Gastrocnemius medialis (tissue), 4 donors: ENCODE measurements at regions not wholly inside any gene's neighbourhood (a gene's known extent, or its start where the extent isn't known, plus 50 kb on each side); places are given as distances from the start of the nearest gene placed in this dataset.

Source experiments
- ATAC-seq, 2 donors: fragments of 150-250 bp; one replicate each; pipeline ENCODE4 v1.9.1; 2016
- DNase-seq, 2 donors: peaks; one replicate each; pipeline ENCODE4 v3.0.0-alpha.2; 2019
- H3K27ac ChIP-seq, 4 donors: fragments of 200-600 bp; sonication (generic); 1 replicate in 1 of 4; 2 replicates in 3 of 4; pipeline ENCODE4 v1.5.1; 2016 to 2018; ENCODE audit warnings: mild to moderate bottlenecking in 2 of 4, moderate library complexity in 1 of 4
- H3K27me3 ChIP-seq, 3 donors: fragments of 200-600 bp; sonication (generic) in 2 of 3; 1 replicate in 1 of 3; 2 replicates in 2 of 3; pipeline versions ENCODE4 v1.5.1 to v1.6.0; 2016 to 2019; ENCODE audit warnings: mild to moderate bottlenecking in 1 of 3, moderate library complexity in 1 of 3
- H3K36me3 ChIP-seq, 2 donors: fragments of 200-600 bp; sonication (generic) in 1 of 2; one replicate each; pipeline ENCODE4 v1.5.1; 2017 to 2018
- H3K4me1 ChIP-seq, 2 donors: fragments of 200-600 bp; sonication (generic) in 1 of 2; one replicate each; pipeline ENCODE4 v1.5.1; 2016 to 2017; ENCODE audit warnings: mild to moderate bottlenecking in 2 of 2
- H3K4me3 ChIP-seq, 4 donors: fragments of 200-600 bp; sonication (generic) in 3 of 4; 1 replicate in 1 of 4; 2 replicates in 3 of 4; pipeline ENCODE4 v1.5.1; 2016 to 2019; ENCODE audit warnings: mild to moderate bottlenecking in 2 of 4
- H3K9me3 ChIP-seq, 3 donors: fragments of 200-600 bp; sonication (generic) in 2 of 3; 1 replicate in 1 of 3; 2 replicates in 2 of 3; pipeline ENCODE4 v1.5.1; 2016 to 2019
- CTCF ChIP-seq, 5 experiments: fragments of 450-650 bp in 3 of 5; fragments of 200-600 bp in 2 of 5; sonication (generic) in 2 of 5; IDR thresholded peaks in 4 of 5; conservative IDR thresholded peaks in 1 of 5; 1 replicate in 4 of 5; 2 replicates in 1 of 5; pipeline ENCODE4 v1.5.1; 2016 to 2019; ENCODE audit warnings: antibody characterized with exemption in 5 of 5, mild to moderate bottlenecking in 3 of 5, moderate library complexity in 3 of 5
- POLR2A ChIP-seq, 2 donors: fragments of 450-650 bp; IDR thresholded peaks; one replicate each; pipeline ENCODE4 v1.6.1; 2017; ENCODE audit warnings: antibody characterized with exemption in 2 of 2, mild to moderate bottlenecking in 2 of 2, moderate library complexity in 2 of 2
- in situ Hi-C, 4 donors: fragments of 200-750 bp; cut with MboI; loops; one replicate each; pipeline versions ENCODE4 v1.15.0 to v1.8.0; 2017; ENCODE audit warnings: low sequenced_read_pairs in 4 of 4
- intact Hi-C: fragments of 100-400 bp; cut with DNase I; formaldehyde crosslinking; loops from one replicate; pipeline ENCODE4 v1.15.1; 2023; ENCODE audit warnings: low total_unique reads

GRCh38 chr18:42211201-42211600 is 256.2 kb downstream of the PIK3C3 start:
- no peak for DNase-seq
- H3K4me1 ChIP-seq, result no peaks in the 10 kb centered on the region
- ATAC-seq, result no peak
- in situ Hi-C loops, result loop anchor here in 1 of 4 donors (25.0 kb wide), 1 partner anchor 101 kb away; no protein-coding TSS in a partner anchor
- no peak overlapping the region for H3K27ac ChIP-seq
- no peaks in the 10 kb centered on the region for H3K9me3 ChIP-seq
- no peak overlapping the region for H3K4me3 ChIP-seq
- no peaks in the 10 kb centered on the region for H3K36me3 ChIP-seq
- intact Hi-C loops, result no loop called here
- no peak for TF ChIP-seq CTCF (IDR thresholded peaks at IDR 0.05 in 4 of 5, conservative IDR thresholded peaks at IDR 0.05 in 1 of 5)
- no peak for TF ChIP-seq POLR2A (IDR thresholded peaks at IDR 0.05)
- no peaks in the 10 kb centered on the region for H3K27me3 ChIP-seq

DNA sequence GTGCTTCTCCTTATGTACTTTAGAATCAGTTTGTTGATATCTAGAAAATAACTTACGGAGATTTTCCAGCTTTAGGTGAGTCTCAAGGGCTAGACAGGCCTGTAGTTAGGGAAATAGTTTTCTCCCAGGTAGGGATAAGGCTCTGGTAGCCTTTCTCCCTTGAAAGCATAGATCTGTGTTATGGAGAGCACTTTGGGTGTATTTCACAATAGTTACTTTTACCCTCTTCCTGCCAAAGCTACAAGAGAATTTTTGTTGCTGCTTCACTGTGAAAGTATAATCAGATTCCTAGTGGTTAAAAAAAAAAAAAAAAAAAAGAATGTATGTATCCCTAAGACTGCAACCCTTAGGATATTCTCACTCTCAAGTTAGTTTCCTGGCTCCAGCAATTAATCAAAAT is 267.5 kb downstream of the PIK3C3 start:
- no peaks in the 10 kb centered on the region for H3K9me3 ChIP-seq
- intact Hi-C loops (no loop called here), in situ Hi-C loops (loop anchor here in 1 of 4 donors (25.0 kb wide), 1 partner anchor 90 kb away; no protein-coding TSS in a partner anchor)
- no peak overlapping the region for H3K27ac ChIP-seq
- no peaks in the 10 kb centered on the region for H3K36me3 ChIP-seq
- H3K27me3 ChIP-seq, result no peaks in the 10 kb centered on the region
- DNase-seq (no peak), ATAC-seq (no peak)
- TF ChIP-seq POLR2A (IDR thresholded peaks at IDR 0.05) (no peak), CTCF (IDR thresholded peaks at IDR 0.05 in 4 of 5, conservative IDR thresholded peaks at IDR 0.05 in 1 of 5) (no peak)
- H3K4me1 ChIP-seq, result no peaks in the 10 kb centered on the region
- no peak overlapping the region for H3K4me3 ChIP-seq

DNA sequence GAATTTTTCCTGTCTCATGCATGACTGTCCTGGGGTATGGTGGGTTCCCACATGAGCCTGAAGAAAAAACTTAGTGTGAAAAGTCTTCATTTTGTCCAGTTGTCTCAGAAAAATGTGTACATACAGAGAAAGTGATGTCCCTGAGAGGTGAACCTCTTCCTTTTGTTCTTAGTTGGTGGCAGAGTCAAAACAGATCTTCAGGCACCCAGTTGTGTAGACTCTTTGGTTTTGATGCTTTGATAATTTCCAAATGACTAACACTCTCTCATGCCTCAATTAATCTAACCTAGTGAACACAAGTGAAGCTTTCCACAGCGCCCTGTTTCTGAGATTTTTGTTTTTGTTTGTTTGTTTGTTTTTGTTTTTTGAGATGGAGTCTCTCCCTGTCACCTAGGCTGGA is 273.5 kb downstream of the PIK3C3 start:
- intact Hi-C loops (no loop called here), in situ Hi-C loops (no loop called here)
- DNase-seq (no peak), ATAC-seq (no peak)
- TF ChIP-seq CTCF (IDR thresholded peaks at IDR 0.05 in 4 of 5, conservative IDR thresholded peaks at IDR 0.05 in 1 of 5) (no peak), POLR2A (IDR thresholded peaks at IDR 0.05) (no peak)
- no peaks in the 10 kb centered on the region for H3K27me3 ChIP-seq
- no peak overlapping the region for H3K4me3 ChIP-seq
- no peaks in the 10 kb centered on the region for H3K36me3 ChIP-seq
- H3K27ac ChIP-seq, result no peak overlapping the region
- no peaks in the 10 kb centered on the region for H3K4me1 ChIP-seq
- H3K9me3 ChIP-seq, result no peaks in the 10 kb centered on the region

DNA sequence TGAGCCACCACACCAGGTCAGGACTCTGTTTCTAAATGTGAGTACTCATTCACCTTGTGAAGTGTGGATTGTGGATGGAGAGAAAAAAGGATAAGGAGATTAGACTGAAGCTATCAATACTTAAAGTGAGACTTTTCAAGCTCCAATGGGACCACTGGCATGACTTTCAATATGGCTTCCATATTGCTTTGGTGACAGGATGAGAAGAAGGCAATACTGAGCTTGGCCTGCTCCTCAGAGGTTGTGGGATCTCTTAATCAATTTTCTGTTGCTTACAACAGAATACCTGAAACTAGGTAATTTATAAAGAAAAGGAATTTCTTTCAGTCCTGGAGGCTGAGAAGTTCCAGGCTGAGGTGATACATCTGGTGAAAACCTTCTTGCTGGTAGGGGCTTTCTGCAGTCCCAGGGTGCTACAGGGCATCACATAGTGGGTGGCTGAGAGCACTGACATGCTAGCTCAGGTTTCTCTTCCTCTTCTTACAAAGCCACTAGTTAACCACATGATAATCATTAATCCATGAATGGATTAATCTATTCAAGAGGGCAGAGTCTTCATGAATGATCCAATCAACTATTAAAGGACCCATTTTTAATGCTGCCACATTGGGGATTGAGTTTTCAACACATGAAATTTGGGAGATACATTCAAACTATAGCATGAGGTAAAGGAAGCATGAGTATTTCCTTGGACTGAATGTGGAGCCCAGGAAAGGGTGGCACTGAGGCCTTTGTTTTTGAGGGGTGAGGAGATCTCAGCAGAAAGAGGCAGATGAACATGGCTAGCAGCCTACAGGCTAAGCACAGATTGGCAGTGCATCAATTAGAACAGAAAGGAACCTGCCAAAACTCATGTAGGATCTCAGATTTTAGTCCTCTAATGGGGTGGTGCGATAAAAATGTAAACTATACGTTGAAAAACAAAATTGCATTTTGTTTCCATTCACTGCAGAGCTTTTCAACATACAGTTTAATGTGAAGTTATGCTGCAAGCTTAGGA is 274.5 kb downstream of the PIK3C3 start:
- Histone ChIP-seq H3K36me3 (no peaks in the 10 kb centered on the region), H3K9me3 (no peaks in the 10 kb centered on the region), H3K27ac (no peak overlapping the region), H3K27me3 (no peaks in the 10 kb centered on the region), H3K4me3 (no peak overlapping the region), H3K4me1 (no peaks in the 10 kb centered on the region)
- intact Hi-C loops (no loop called here), in situ Hi-C loops (no loop called here)
- DNase-seq, result no peak
- no peak for TF ChIP-seq POLR2A (IDR thresholded peaks at IDR 0.05)
- TF ChIP-seq CTCF (IDR thresholded peaks at IDR 0.05 in 4 of 5, conservative IDR thresholded peaks at IDR 0.05 in 1 of 5), result no peak
- no peak for ATAC-seq
